Esophagus muscularis mucosa (tissue), 3 donors: ENCODE measurements at regions not wholly inside any gene's neighbourhood (a gene's known extent, or its start where the extent isn't known, plus 50 kb on each side); places are given as distances from the start of the nearest gene placed in this dataset.

Source experiments
- POLR2A ChIP-seq: fragments of 450-650 bp; IDR thresholded peaks from one replicate; pipeline ENCODE4 v1.6.1; 2017; ENCODE audit warnings: antibody characterized with exemption, moderate library complexity, mild to moderate bottlenecking, low read depth
- TF ChIP-seq, protein P1 (sequence below), 3 experiments: fragments of 200-600 bp in 2 of 3; fragments of 450-650 bp in 1 of 3; sonication (generic) in 2 of 3; IDR thresholded peaks; one replicate each; pipeline ENCODE4 v1.5.1; 2017 to 2019; ENCODE audit warnings: antibody characterized with exemption in 3 of 3, mild to moderate bottlenecking in 2 of 3, moderate library complexity in 1 of 3

GRCh38 chr2:17228461-17228860, 289.8 kb downstream of the RAD51AP2 start:
- TF ChIP-seq, protein P1, sequence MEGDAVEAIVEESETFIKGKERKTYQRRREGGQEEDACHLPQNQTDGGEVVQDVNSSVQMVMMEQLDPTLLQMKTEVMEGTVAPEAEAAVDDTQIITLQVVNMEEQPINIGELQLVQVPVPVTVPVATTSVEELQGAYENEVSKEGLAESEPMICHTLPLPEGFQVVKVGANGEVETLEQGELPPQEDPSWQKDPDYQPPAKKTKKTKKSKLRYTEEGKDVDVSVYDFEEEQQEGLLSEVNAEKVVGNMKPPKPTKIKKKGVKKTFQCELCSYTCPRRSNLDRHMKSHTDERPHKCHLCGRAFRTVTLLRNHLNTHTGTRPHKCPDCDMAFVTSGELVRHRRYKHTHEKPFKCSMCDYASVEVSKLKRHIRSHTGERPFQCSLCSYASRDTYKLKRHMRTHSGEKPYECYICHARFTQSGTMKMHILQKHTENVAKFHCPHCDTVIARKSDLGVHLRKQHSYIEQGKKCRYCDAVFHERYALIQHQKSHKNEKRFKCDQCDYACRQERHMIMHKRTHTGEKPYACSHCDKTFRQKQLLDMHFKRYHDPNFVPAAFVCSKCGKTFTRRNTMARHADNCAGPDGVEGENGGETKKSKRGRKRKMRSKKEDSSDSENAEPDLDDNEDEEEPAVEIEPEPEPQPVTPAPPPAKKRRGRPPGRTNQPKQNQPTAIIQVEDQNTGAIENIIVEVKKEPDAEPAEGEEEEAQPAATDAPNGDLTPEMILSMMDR (IDR thresholded peaks at IDR 0.05) = no peak
- no peak for TF ChIP-seq POLR2A
